ENCODE measurements at regions not wholly inside any gene's neighbourhood (a gene's known extent, or its start where the extent isn't known, plus 50 kb on each side); places are given as distances from the start of the nearest gene placed in this dataset.

DNA sequence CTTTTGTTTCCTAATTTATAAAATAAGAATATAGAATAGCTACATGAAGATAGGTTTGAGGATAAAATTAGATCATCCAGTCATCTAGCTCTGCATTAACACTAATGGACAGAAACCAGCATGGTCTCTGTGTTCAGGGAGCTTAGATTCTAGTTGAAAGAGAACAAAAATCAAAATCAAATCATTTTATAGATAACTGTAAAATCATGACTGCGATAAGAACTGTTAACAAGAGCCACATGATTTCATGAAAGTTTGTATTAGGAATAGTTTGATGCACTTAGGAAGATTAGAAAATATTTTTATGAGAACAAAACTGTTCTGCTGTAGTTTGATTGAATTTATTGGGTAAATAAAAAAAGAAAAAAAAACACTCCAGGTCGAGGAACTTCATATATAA, 1074.7 kb downstream of the MAT2B start:
- no peaks in the 10 kb centered on the region for H3K27me3 ChIP-seq (replicated peaks in 1 of 4; ENCODE audit: control extremely low read depth in 1 of 4, control insufficient read depth in 3 of 4, insufficient read depth in 4 of 4, low read length in 3 of 4)
- Mint-ChIP-seq H3K4me3 (no peak overlapping the region), H3K9me3 (ENCODE audit: insufficient read depth) (no peaks in the 10 kb centered on the region), H3K27me3 (no peaks in the 10 kb centered on the region), H3K27ac (no peak overlapping the region), H3K4me1 (no peaks in the 10 kb centered on the region)
- WGBS (ENCODE audit: insufficient coverage): no CpG with 5 or more reads among the region's 2 CpGs
- POLR2A ChIA-PET: no interaction called here
- intact Hi-C loops (cut with micrococcal nuclease): no loop called here
- H3K9me3 ChIP-seq (ENCODE audit: control extremely low read depth in 1 of 3, control insufficient read depth in 2 of 3, insufficient read depth in 1 of 3, low read length in 2 of 3): no peaks in the 10 kb centered on the region
- no peak overlapping the region for H3K4me2 ChIP-seq (replicated peaks; ENCODE audit: low read depth, low read length, poor library complexity, severe bottlenecking)
- ATAC-seq (ENCODE audit: low read depth) (no peak), DNase-seq (no peak)
- H3K4me1 ChIP-seq (ENCODE audit: control insufficient read depth in 2 of 2, insufficient read depth in 2 of 2, low read length in 2 of 2): no peaks in the 10 kb centered on the region
- H2AFZ ChIP-seq (ENCODE audit: insufficient read depth, low read depth, low read length, poor library complexity, severe bottlenecking): no peak overlapping the region
- H3K4me3 ChIP-seq (ENCODE audit: control extremely low read depth in 1 of 5, extremely low read depth in 1 of 5, insufficient read depth in 1 of 5, low read depth in 2 of 5, low read length in 4 of 5): no peak overlapping the region
- H3K79me2 ChIP-seq (ENCODE audit: control insufficient read depth, insufficient read depth, low read length): no peaks in the 10 kb centered on the region
- no peak for TF ChIP-seq EZH2 (IDR thresholded peaks at IDR 0.05; ENCODE audit: borderline replicate concordance, insufficient read depth, low read depth, low read length, poor library complexity, severe bottlenecking)
- TF ChIP-seq, protein P1, sequence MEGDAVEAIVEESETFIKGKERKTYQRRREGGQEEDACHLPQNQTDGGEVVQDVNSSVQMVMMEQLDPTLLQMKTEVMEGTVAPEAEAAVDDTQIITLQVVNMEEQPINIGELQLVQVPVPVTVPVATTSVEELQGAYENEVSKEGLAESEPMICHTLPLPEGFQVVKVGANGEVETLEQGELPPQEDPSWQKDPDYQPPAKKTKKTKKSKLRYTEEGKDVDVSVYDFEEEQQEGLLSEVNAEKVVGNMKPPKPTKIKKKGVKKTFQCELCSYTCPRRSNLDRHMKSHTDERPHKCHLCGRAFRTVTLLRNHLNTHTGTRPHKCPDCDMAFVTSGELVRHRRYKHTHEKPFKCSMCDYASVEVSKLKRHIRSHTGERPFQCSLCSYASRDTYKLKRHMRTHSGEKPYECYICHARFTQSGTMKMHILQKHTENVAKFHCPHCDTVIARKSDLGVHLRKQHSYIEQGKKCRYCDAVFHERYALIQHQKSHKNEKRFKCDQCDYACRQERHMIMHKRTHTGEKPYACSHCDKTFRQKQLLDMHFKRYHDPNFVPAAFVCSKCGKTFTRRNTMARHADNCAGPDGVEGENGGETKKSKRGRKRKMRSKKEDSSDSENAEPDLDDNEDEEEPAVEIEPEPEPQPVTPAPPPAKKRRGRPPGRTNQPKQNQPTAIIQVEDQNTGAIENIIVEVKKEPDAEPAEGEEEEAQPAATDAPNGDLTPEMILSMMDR (IDR thresholded peaks at IDR 0.05): no peak
- H3K9ac ChIP-seq (ENCODE audit: low read length): no peak overlapping the region
- H3K36me3 ChIP-seq (replicated peaks in 1 of 2; ENCODE audit: control extremely low read depth in 1 of 2, control insufficient read depth in 1 of 2, extremely low read depth in 1 of 2, insufficient read depth in 2 of 2, low read length in 1 of 2): no peaks in the 10 kb centered on the region
- CTCF ChIA-PET: no interaction called here
- no peak overlapping the region for H3K27ac ChIP-seq (ENCODE audit: low read length in 2 of 2)
- no peaks in the 10 kb centered on the region for H4K20me1 ChIP-seq (ENCODE audit: control insufficient read depth, insufficient read depth, low read length, poor library complexity, severe bottlenecking)

- H3K4me1 ChIP-seq (ENCODE audit: control insufficient read depth in 2 of 2, insufficient read depth in 2 of 2, low read length in 2 of 2): no peaks in the 10 kb centered on the region
- no CpG with 5 or more reads among the region's 2 CpGs for WGBS (ENCODE audit: insufficient coverage)
- no peaks in the 10 kb centered on the region for H3K27me3 ChIP-seq (replicated peaks in 1 of 4; ENCODE audit: control extremely low read depth in 1 of 4, control insufficient read depth in 3 of 4, insufficient read depth in 4 of 4, low read length in 3 of 4)
- intact Hi-C loops (cut with micrococcal nuclease): no loop called here
- no peak overlapping the region for H3K27ac Mint-ChIP-seq
- TF ChIP-seq EZH2 (IDR thresholded peaks at IDR 0.05; ENCODE audit: borderline replicate concordance, insufficient read depth, low read depth, low read length, poor library complexity, severe bottlenecking): no peak
- TF ChIP-seq, protein P1 (IDR thresholded peaks at IDR 0.05): no peak
- CTCF ChIA-PET: no interaction called here
- H3K4me2 ChIP-seq (replicated peaks; ENCODE audit: low read depth, low read length, poor library complexity, severe bottlenecking): no peak overlapping the region
- DNase-seq (no peak), ATAC-seq (ENCODE audit: low read depth) (no peak)
- no peaks in the 10 kb centered on the region for H3K9me3 Mint-ChIP-seq (ENCODE audit: insufficient read depth)
- H3K4me3 ChIP-seq (ENCODE audit: control extremely low read depth in 1 of 5, extremely low read depth in 1 of 5, insufficient read depth in 1 of 5, low read depth in 2 of 5, low read length in 4 of 5): no peak overlapping the region
- no peaks in the 10 kb centered on the region for H3K9me3 ChIP-seq (ENCODE audit: control extremely low read depth in 1 of 3, control insufficient read depth in 2 of 3, insufficient read depth in 1 of 3, low read length in 2 of 3)
- H3K4me1 Mint-ChIP-seq: no peaks in the 10 kb centered on the region
- no peaks in the 10 kb centered on the region for H3K27me3 Mint-ChIP-seq
- POLR2A ChIA-PET: no interaction called here
- no peak overlapping the region for H3K9ac ChIP-seq (ENCODE audit: low read length)
- no peaks in the 10 kb centered on the region for H3K36me3 ChIP-seq (replicated peaks in 1 of 2; ENCODE audit: control extremely low read depth in 1 of 2, control insufficient read depth in 1 of 2, extremely low read depth in 1 of 2, insufficient read depth in 2 of 2, low read length in 1 of 2)
- H2AFZ ChIP-seq (ENCODE audit: insufficient read depth, low read depth, low read length, poor library complexity, severe bottlenecking): no peak overlapping the region
- H3K27ac ChIP-seq (ENCODE audit: low read length in 2 of 2): no peak overlapping the region
- no peaks in the 10 kb centered on the region for H4K20me1 ChIP-seq (ENCODE audit: control insufficient read depth, insufficient read depth, low read length, poor library complexity, severe bottlenecking)
- H3K79me2 ChIP-seq (ENCODE audit: control insufficient read depth, insufficient read depth, low read length): no peaks in the 10 kb centered on the region
- no peak overlapping the region for H3K4me3 Mint-ChIP-seq
Measured at GRCh38 chr5:164581889-164582288, 1076.5 kb downstream of the MAT2B start.
